Testis (tissue), 2 donors: ENCODE measurements at regions not wholly inside any gene's neighbourhood (a gene's known extent, or its start where the extent isn't known, plus 50 kb on each side); places are given as distances from the start of the nearest gene placed in this dataset.

Experiments used
- POLR2A ChIP-seq: fragments of 450-650 bp; IDR thresholded peaks from one replicate; pipeline ENCODE4 v1.6.1; 2017; ENCODE audit warnings: antibody characterized with exemption, mild to moderate bottlenecking, moderate library complexity
- TF ChIP-seq, protein P1 (sequence below), 3 experiments: fragments of 450-650 bp in 2 of 3; fragments of 200-600 bp in 1 of 3; sonication (generic) in 1 of 3; IDR thresholded peaks; one replicate each; pipeline ENCODE4 v1.5.1; 2016 to 2019; ENCODE audit warnings: antibody characterized with exemption in 3 of 3, mild to moderate bottlenecking in 2 of 3, moderate library complexity in 1 of 3

DNA sequence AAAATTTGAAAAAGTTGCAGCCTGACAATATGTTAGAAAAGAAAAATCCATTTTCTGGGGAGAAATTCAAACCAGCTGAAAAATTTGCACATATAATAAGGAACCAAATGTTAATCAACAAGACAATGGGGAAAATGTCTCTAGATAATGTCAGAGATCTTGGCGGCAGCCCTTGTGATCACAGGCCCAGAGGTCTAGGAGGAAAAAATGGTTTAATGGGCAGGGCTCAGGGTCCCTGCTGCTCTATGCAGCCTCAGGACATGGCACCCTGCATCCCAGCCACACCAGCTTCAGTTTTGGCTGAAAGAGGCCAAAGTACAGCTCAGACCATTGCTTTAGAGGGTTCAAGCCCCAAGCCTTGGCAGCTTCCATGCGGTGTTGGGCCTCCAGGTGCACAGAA lies 701.9 kb downstream of the IGSF11 start:
- TF ChIP-seq, protein P1, sequence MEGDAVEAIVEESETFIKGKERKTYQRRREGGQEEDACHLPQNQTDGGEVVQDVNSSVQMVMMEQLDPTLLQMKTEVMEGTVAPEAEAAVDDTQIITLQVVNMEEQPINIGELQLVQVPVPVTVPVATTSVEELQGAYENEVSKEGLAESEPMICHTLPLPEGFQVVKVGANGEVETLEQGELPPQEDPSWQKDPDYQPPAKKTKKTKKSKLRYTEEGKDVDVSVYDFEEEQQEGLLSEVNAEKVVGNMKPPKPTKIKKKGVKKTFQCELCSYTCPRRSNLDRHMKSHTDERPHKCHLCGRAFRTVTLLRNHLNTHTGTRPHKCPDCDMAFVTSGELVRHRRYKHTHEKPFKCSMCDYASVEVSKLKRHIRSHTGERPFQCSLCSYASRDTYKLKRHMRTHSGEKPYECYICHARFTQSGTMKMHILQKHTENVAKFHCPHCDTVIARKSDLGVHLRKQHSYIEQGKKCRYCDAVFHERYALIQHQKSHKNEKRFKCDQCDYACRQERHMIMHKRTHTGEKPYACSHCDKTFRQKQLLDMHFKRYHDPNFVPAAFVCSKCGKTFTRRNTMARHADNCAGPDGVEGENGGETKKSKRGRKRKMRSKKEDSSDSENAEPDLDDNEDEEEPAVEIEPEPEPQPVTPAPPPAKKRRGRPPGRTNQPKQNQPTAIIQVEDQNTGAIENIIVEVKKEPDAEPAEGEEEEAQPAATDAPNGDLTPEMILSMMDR (IDR thresholded peaks at IDR 0.05): no peak
- no peak for TF ChIP-seq POLR2A
